H1 (cell line): ENCODE measurements at regions not wholly inside any gene's neighbourhood (a gene's known extent, or its start where the extent isn't known, plus 50 kb on each side); places are given as distances from the start of the nearest gene placed in this dataset.

ENCODE experiments used
- CTCF ChIA-PET: fragments of 300-600 bp; sonication (Branson Sonifier 250); formaldehyde crosslinking; loops from one replicate; lab custom pipeline; 2021; ENCODE audit not compliant: partially characterized antibody; lab: Charles Lee
- POLR2A ChIA-PET: fragments of 300-600 bp; sonication (Branson Sonifier 250); formaldehyde crosslinking; loops from one replicate; lab custom pipeline; 2021; ENCODE audit warnings: inconsistent platforms; ENCODE audit not compliant: partially characterized antibody; lab: Charles Lee
- DNase-seq, 2 experiments: peaks; one replicate each; pipeline versions ENCODE4 v3.0.0 to v3.0.0-alpha.2; 2010 to 2022; ENCODE audit warnings: low spot score in 2 of 2, low read depth in 1 of 2, mixed read lengths in 1 of 2
- FAIRE-seq: peaks from 2 replicates; lab custom pipeline; 2011; peaks lifted over from hg19 to GRCh38; lab: Jason Lieb, UNC
- H2AFZ ChIP-seq: 2 replicates; pipeline ENCODE4 v1.8.1; 2012; ENCODE audit warnings: low read length, inconsistent platforms
- H2AK5ac ChIP-seq: 2 replicates; pipeline ENCODE4 v1.6.1; 2013; ENCODE audit warnings: low read depth, low read length
- H2BK120ac ChIP-seq: replicated peaks from 2 replicates; pipeline ENCODE3; 2013; ENCODE audit warnings: low read depth, low read length, inconsistent platforms
- H2BK12ac ChIP-seq: 2 replicates; pipeline ENCODE4 v1.6.1; 2013; ENCODE audit warnings: low read depth, low read length
- H2BK15ac ChIP-seq: 2 replicates; pipeline ENCODE4 v1.6.1; 2013; ENCODE audit warnings: low read length
- H2BK20ac ChIP-seq: 2 replicates; pipeline ENCODE4 v1.6.1; 2013; ENCODE audit warnings: low read length
- H2BK5ac ChIP-seq: 2 replicates; pipeline ENCODE4 v1.6.1; 2013; ENCODE audit warnings: low read depth, low read length
- H3K14ac ChIP-seq: 2 replicates; pipeline ENCODE4 v1.6.1; 2013; ENCODE audit warnings: inconsistent platforms; ENCODE audit not compliant: insufficient read length
- H3K18ac ChIP-seq: 2 replicates; pipeline ENCODE4 v1.6.1; 2013; ENCODE audit warnings: low read length; ENCODE audit errors: extremely low read depth
- H3K23ac ChIP-seq: 2 replicates; pipeline ENCODE4 v1.6.1; 2013; ENCODE audit warnings: inconsistent platforms; ENCODE audit not compliant: insufficient read length
- H3K23me2 ChIP-seq: 2 replicates; pipeline ENCODE4 v1.6.1; 2013; ENCODE audit warnings: low read depth, low read length
- H3K27ac ChIP-seq: 2 replicates; pipeline ENCODE4 v1.6.1; 2011; ENCODE audit warnings: low read depth, low read length, inconsistent platforms
- H3K27me3 ChIP-seq, 4 experiments: replicated peaks in 1 of 4; 1 replicate in 1 of 4; 2 replicates in 3 of 4; pipeline versions ENCODE4 v1.6.1 to v1.8.1; 2011 to 2013; ENCODE audit warnings: low read length in 3 of 4, mild to moderate bottlenecking in 3 of 4, inconsistent platforms in 2 of 4, mixed read lengths in 2 of 4, moderate library complexity in 1 of 4; ENCODE audit not compliant: control insufficient read depth in 3 of 4, insufficient read depth in 3 of 4; ENCODE audit errors: extremely low read depth in 1 of 4
- H3K36me3 ChIP-seq, 4 experiments: 2 replicates each; pipeline versions ENCODE4 v1.6.1 to v1.8.1; 2011 to 2013; ENCODE audit warnings: mild to moderate bottlenecking in 4 of 4, low read length in 3 of 4, moderate library complexity in 2 of 4, control low read depth in 1 of 4, inconsistent platforms in 1 of 4; ENCODE audit not compliant: insufficient read depth in 4 of 4, control insufficient read depth in 2 of 4
- H3K4ac ChIP-seq: replicated peaks from 2 replicates; pipeline ENCODE3; 2013; ENCODE audit warnings: low read length, low read depth, mixed read lengths, inconsistent platforms; ENCODE audit not compliant: insufficient read length
- H3K4me1 ChIP-seq, 4 experiments: replicated peaks in 1 of 4; 1 replicate in 1 of 4; 2 replicates in 3 of 4; pipeline versions ENCODE4 v1.6.1 to v1.8.1; 2011 to 2013; ENCODE audit warnings: low read length in 3 of 4, inconsistent platforms in 2 of 4, mixed read lengths in 1 of 4; ENCODE audit not compliant: insufficient read depth in 4 of 4, control insufficient read depth in 3 of 4
- H3K4me2 ChIP-seq, 2 experiments: 2 replicates each; pipeline versions ENCODE4 v1.6.1 to v1.8.1; 2011 to 2013; ENCODE audit warnings: low read depth in 2 of 2, low read length in 2 of 2, control low read depth in 1 of 2, inconsistent platforms in 1 of 2, mild to moderate bottlenecking in 1 of 2; ENCODE audit not compliant: insufficient read depth in 1 of 2
- H3K4me3 ChIP-seq, 4 experiments: fragments of 200-600, 300-600 bp in 1 of 4; sonication (generic), shearing (Covaris generic), sonication (Bioruptor Twin) in 1 of 4; 2 replicates each; pipeline versions ENCODE4 v1.5.1 to v1.8.1; 2011 to 2016; ENCODE audit warnings: low read length in 4 of 4, low read depth in 3 of 4, control low read depth in 2 of 4, inconsistent platforms in 2 of 4, mild to moderate bottlenecking in 2 of 4, mixed read lengths in 1 of 4, moderate library complexity in 1 of 4; ENCODE audit not compliant: insufficient read depth in 2 of 4; ENCODE audit errors: extremely low read depth in 1 of 4
- H3K56ac ChIP-seq: replicated peaks from 2 replicates; pipeline ENCODE3; 2013; ENCODE audit warnings: low read depth, mild to moderate bottlenecking, mixed read lengths, low read length, inconsistent platforms; ENCODE audit not compliant: insufficient read length
- H3K79me1 ChIP-seq: 2 replicates; pipeline ENCODE4 v1.6.1; 2013; ENCODE audit warnings: low read depth, low read length, control low read depth
- H3K79me2 ChIP-seq, 2 experiments: 2 replicates each; pipeline versions ENCODE4 v1.6.1 to v1.8.1; 2012 to 2013; ENCODE audit warnings: low read length in 2 of 2, mild to moderate bottlenecking in 2 of 2, inconsistent platforms in 1 of 2; ENCODE audit not compliant: insufficient read depth in 2 of 2, control insufficient read depth in 1 of 2
- H3K9ac ChIP-seq, 4 experiments: replicated peaks in 1 of 4; 1 replicate in 1 of 4; 2 replicates in 3 of 4; pipeline versions ENCODE4 v1.6.1 to v1.8.1; 2011 to 2013; ENCODE audit warnings: low read depth in 3 of 4, low read length in 3 of 4, control low read depth in 2 of 4, mild to moderate bottlenecking in 2 of 4, moderate library complexity in 2 of 4, inconsistent platforms in 1 of 4; ENCODE audit errors: extremely low read depth in 1 of 4
- H3K9me3 ChIP-seq, 2 experiments: 2 replicates each; pipeline versions ENCODE4 v1.6.1 to v1.8.1; 2012 to 2013; ENCODE audit warnings: mild to moderate bottlenecking in 2 of 2, moderate library complexity in 2 of 2, control low read depth in 1 of 2, inconsistent platforms in 1 of 2, low read depth in 1 of 2, low read length in 1 of 2, mixed read lengths in 1 of 2; ENCODE audit not compliant: insufficient read depth in 2 of 2
- H4K20me1 ChIP-seq, 2 experiments: replicated peaks in 1 of 2; 2 replicates each; pipeline versions ENCODE3 to v1.8.1; 2011 to 2013; ENCODE audit warnings: inconsistent platforms in 2 of 2, low read length in 2 of 2, mild to moderate bottlenecking in 1 of 2; ENCODE audit not compliant: insufficient read depth in 2 of 2, control insufficient read depth in 1 of 2
- H4K5ac ChIP-seq: 2 replicates; pipeline ENCODE4 v1.6.1; 2013; ENCODE audit warnings: low read length, low read depth, mixed read lengths, inconsistent platforms; ENCODE audit not compliant: insufficient read length
- H4K8ac ChIP-seq: 2 replicates; pipeline ENCODE4 v1.8.0; 2013; ENCODE audit warnings: mild to moderate bottlenecking, moderate library complexity, low read length, inconsistent platforms; ENCODE audit not compliant: insufficient read depth; ENCODE audit errors: extremely low read depth
- H4K91ac ChIP-seq: replicated peaks from 2 replicates; pipeline ENCODE3; 2013; ENCODE audit warnings: low read length, mixed read lengths, inconsistent platforms; ENCODE audit not compliant: insufficient read length
- CBX5 ChIP-seq: fragments of 300-800, 300-1000 bp; sonication (generic); IDR thresholded peaks from 2 replicates; pipeline ENCODE4 v1.7.1; 2016; ENCODE audit warnings: antibody characterized with exemption, low read length, low read depth
- CTBP2 ChIP-seq: IDR thresholded peaks from 2 replicates; pipeline ENCODE4 v1.7.0; 2011; ENCODE audit warnings: borderline replicate concordance, mild to moderate bottlenecking, moderate library complexity, mixed read lengths, low read length; ENCODE audit not compliant: insufficient read depth, insufficient read length
- EZH2 ChIP-seq: fragments of 200-600 bp; sonication (generic); IDR thresholded peaks from 2 replicates; pipeline ENCODE4 v1.7.1; 2012; ENCODE audit warnings: low read depth, mild to moderate bottlenecking, moderate library complexity, low read length, inconsistent platforms; ENCODE audit not compliant: severe bottlenecking
- GTF2F1 ChIP-seq: IDR thresholded peaks from 2 replicates; pipeline ENCODE4 v1.6.1; 2012; ENCODE audit warnings: low read depth, low read length, improper control_type of control experiment, borderline replicate concordance
- HDAC6 ChIP-seq: IDR thresholded peaks from one replicate; pipeline ENCODE4 v1.7.1; 2012; ENCODE audit warnings: low read depth, mild to moderate bottlenecking, inconsistent platforms, low read length, moderate library complexity
- NRF1 ChIP-seq: IDR thresholded peaks from 2 replicates; pipeline ENCODE4 v1.6.1; 2011; ENCODE audit warnings: mild to moderate bottlenecking, low read depth, low read length, improper control_type of control experiment
- RAD21 ChIP-seq, 2 experiments: IDR thresholded peaks in 1 of 2; conservative IDR thresholded peaks in 1 of 2; 2 replicates each; pipeline ENCODE4 v1.6.1; 2011; ENCODE audit warnings: low read depth in 2 of 2, low read length in 2 of 2, improper control_type of control experiment in 1 of 2, inconsistent platforms in 1 of 2, mild to moderate bottlenecking in 1 of 2, moderate library complexity in 1 of 2
- SIX5 ChIP-seq: IDR thresholded peaks from 2 replicates; pipeline ENCODE4 v1.6.1; 2011; ENCODE audit warnings: mild to moderate bottlenecking, low read depth, low read length
- SP4 ChIP-seq: IDR thresholded peaks from 2 replicates; pipeline ENCODE4 v1.6.1; 2012; ENCODE audit warnings: low read length, inconsistent platforms
- SRF ChIP-seq: IDR thresholded peaks from 2 replicates; pipeline ENCODE4 v1.6.1; 2011; ENCODE audit warnings: mild to moderate bottlenecking, low read depth, low read length, moderate library complexity
- WGBS, 2 experiments: shearing (Covaris generic) in 1 of 2; methylation state at CpG; one replicate each; pipeline versions ENCODE4 v1.1.6 to v1.1.7; 2013 to 2015; ENCODE audit warnings: low lambda C conversion rate in 2 of 2, mixed read lengths in 2 of 2, inconsistent platforms in 1 of 2, low coverage in 1 of 2, missing lambda C conversion rate in 1 of 2; ENCODE audit not compliant: insufficient replicate concordance in 2 of 2, insufficient coverage in 1 of 2, insufficient read length in 1 of 2; ENCODE audit errors: extremely low coverage in 1 of 2, missing lambda C conversion rate in 1 of 2; 5-methylcytosine and 5-hydroxymethylcytosine counted together

DNA sequence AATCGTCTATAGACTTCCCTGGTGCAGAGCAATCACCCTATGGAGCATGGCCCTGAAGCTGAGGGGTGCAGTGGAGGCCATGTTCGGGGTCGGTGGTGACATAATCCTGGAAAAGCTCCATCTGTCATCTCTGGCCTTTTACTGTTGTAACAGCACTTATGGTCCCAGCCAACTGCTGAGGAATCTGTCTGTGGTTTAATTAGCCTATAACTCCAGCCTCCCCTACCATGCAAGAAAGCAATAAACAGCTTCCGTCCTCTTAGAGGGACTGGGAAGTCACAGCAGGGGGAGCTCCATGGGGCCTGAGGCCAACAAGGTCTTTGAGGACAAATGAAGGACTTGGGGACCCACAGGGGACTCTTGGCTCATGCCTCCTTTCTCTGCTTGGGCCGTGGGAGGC, 159.1 kb upstream of the NECTIN1 start:
- H3K79me2 ChIP-seq: no peaks in the 10 kb centered on the region
- no peak overlapping the region for H2BK120ac ChIP-seq
- TF ChIP-seq SIX5 (no peak), GTF2F1 (no peak), HDAC6 (no peak), CTBP2 (no peak), RAD21 (IDR thresholded peaks at IDR 0.05 in 1 of 2, conservative IDR thresholded peaks at IDR 0.05 in 1 of 2; ENCODE audit: low read depth in 2 of 2, low read length in 2 of 2) (no peak), CBX5 (no peak), SP4 (no peak), EZH2 (no peak), NRF1 (no peak), SRF (no peak)
- H3K18ac ChIP-seq: no peak overlapping the region
- no peak overlapping the region for H3K56ac ChIP-seq
- DNase-seq (no peak), FAIRE-seq (no peak)
- no peak overlapping the region for H2BK12ac ChIP-seq
- H4K8ac ChIP-seq: no peak overlapping the region
- no peak overlapping the region for H2BK15ac ChIP-seq
- ChIA-PET POLR2A (interaction anchor here (0.5 kb wide), 1 partner anchor 20 kb away, joined by 3 read pairs; no protein-coding TSS in a partner anchor), CTCF (interaction anchor here (0.9 to 1.9 kb wide), 7 partner anchors 12 to 221 kb away, joined by 3 to 6 read pairs (median 3); no protein-coding TSS in a partner anchor)
- H3K4ac ChIP-seq: no peak overlapping the region
- H4K91ac ChIP-seq: no peak overlapping the region
- H3K9me3 ChIP-seq: no peaks in the 10 kb centered on the region
- no peak overlapping the region for H3K4me3 ChIP-seq
- H2BK20ac ChIP-seq: no peak overlapping the region
- H2BK5ac ChIP-seq: no peak overlapping the region
- no peak overlapping the region for H3K14ac ChIP-seq
- H3K9ac ChIP-seq: no peak overlapping the region
- no peaks in the 10 kb centered on the region for H3K23me2 ChIP-seq
- H3K79me1 ChIP-seq: no peaks in the 10 kb centered on the region
- no peak overlapping the region for H3K27ac ChIP-seq
- no peak overlapping the region for H2AK5ac ChIP-seq
- no peaks in the 10 kb centered on the region for H3K36me3 ChIP-seq
- H3K4me1 ChIP-seq: peaks cover 0 to 3% (median 0%) of the 10 kb centered on the region in 4 experiments; a peak in 1 of 7 replicates
- H3K27me3 ChIP-seq: no peaks in the 10 kb centered on the region; a peak in 2 of 7 replicates
- H3K4me2 ChIP-seq: no peak overlapping the region
- WGBS, 2 experiments: 94% methylated on average over 5 of the region's 5 CpGs; no CpG with 5 or more reads in 1 of the 2 experiments
- no peak overlapping the region for H4K5ac ChIP-seq
- H4K20me1 ChIP-seq: no peaks in the 10 kb centered on the region
- no peak overlapping the region for H3K23ac ChIP-seq
- no peak overlapping the region for H2AFZ ChIP-seq
